ENCODE measurements at regions not wholly inside any gene's neighbourhood (a gene's known extent, or its start where the extent isn't known, plus 50 kb on each side); places are given as distances from the start of the nearest gene placed in this dataset.

GRCh38 chr9:135286961-135287360, 192.6 kb upstream of the PPP1R26 start:
- no peak for DNase-seq (ENCODE audit: low read depth)
- no peak overlapping the region for H3K4me3 ChIP-seq (ENCODE audit: control insufficient read depth, low read depth, low read length)
- TF ChIP-seq CTCF (conservative IDR thresholded peaks at IDR 0.05; ENCODE audit: control insufficient read depth, insufficient read depth, low read depth, low read length) = no peak

DNA sequence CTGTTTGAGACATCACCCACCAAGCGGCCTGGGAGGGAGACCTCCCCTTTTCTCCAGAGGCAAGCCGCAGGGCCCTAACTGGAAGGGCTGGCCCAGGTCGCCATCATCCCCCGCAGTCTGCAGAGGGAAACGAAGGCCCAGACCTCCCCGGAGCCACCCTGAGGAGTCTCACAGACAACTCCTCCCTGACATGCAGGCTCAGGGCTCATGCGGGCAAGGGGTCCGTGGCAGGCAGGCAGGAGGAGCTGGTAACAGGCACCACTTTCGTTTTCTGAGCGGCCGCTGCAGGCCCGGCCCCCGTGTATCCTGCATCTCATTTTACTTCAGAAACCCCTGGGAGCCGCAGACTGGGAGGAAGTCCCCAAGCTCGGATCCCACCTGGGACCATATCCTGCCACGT, 192.0 kb upstream of the PPP1R26 start:
- TF ChIP-seq CTCF (conservative IDR thresholded peaks at IDR 0.05; ENCODE audit: control insufficient read depth, insufficient read depth, low read depth, low read length) = no peak
- DNase-seq (ENCODE audit: low read depth) = no peak
- H3K4me3 ChIP-seq (ENCODE audit: control insufficient read depth, low read depth, low read length) = no peak overlapping the region

GRCh38 chr9:135288054-135288453, 191.5 kb upstream of the PPP1R26 start:
- no peak for TF ChIP-seq CTCF (conservative IDR thresholded peaks at IDR 0.05; ENCODE audit: control insufficient read depth, insufficient read depth, low read depth, low read length)
- no peak for DNase-seq (ENCODE audit: low read depth)
- H3K4me3 ChIP-seq (ENCODE audit: control insufficient read depth, low read depth, low read length) = no peak overlapping the region

DNA sequence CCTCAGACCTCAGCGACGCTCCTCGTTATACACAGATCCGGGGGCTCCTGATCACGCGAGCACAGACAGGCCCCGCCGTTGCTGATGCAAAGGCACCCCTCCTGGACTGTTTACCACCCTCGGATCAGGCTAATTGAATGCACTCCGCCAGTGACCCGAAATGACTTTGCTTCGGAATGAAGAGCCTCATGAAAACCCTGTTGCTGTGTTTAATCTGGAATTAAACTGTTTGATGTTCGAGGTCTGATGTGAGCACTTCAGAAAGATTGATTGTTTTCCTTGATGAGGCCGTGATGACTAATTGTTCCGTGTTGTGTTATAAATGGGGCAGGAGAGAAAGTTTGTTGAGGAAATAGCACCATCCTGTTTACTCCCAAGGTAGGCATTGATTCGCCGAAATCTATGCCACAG, 190.5 kb upstream of the PPP1R26 start:
- H3K4me3 ChIP-seq (ENCODE audit: control insufficient read depth, low read depth, low read length) = no peak overlapping the region
- no peak for TF ChIP-seq CTCF (conservative IDR thresholded peaks at IDR 0.05; ENCODE audit: control insufficient read depth, insufficient read depth, low read depth, low read length)
- DNase-seq (ENCODE audit: low read depth) = no peak

DNA sequence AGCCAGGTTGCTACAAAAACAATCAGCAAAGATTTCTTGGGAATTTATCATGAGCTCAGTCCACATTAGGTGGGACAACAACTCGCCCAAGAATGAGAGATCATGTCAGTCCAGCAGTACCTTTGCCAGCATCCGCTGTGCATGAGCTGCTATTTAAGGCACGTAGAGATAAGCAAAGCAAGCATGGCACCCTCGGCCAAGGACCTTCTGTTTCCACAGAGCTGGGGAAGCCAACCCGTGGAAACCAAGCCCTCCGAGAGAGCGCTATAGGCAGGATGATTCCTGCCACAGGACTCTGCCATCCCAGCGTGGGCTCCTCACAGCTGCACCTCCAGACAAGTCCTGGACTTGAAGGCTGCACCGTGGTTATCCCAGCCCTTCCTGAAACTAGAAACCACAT, 189.5 kb upstream of the PPP1R26 start:
- H3K4me3 ChIP-seq (ENCODE audit: control insufficient read depth, low read depth, low read length) = no peak overlapping the region
- TF ChIP-seq CTCF (conservative IDR thresholded peaks at IDR 0.05; ENCODE audit: control insufficient read depth, insufficient read depth, low read depth, low read length) = no peak
- DNase-seq (ENCODE audit: low read depth) = no peak

GRCh38 chr9:135290566-135290965, 189.0 kb upstream of the PPP1R26 start:
- no peak overlapping the region for H3K4me3 ChIP-seq (ENCODE audit: control insufficient read depth, low read depth, low read length)
- no peak for DNase-seq (ENCODE audit: low read depth)
- TF ChIP-seq CTCF (conservative IDR thresholded peaks at IDR 0.05; ENCODE audit: control insufficient read depth, insufficient read depth, low read depth, low read length) = no peak

GRCh38 chr9:135291165-135291564, 188.4 kb upstream of the PPP1R26 start:
- no peak for DNase-seq (ENCODE audit: low read depth)
- TF ChIP-seq CTCF (conservative IDR thresholded peaks at IDR 0.05; ENCODE audit: control insufficient read depth, insufficient read depth, low read depth, low read length) = no peak
- H3K4me3 ChIP-seq (ENCODE audit: control insufficient read depth, low read depth, low read length) = no peak overlapping the region

Measured in fibroblast of mammary gland (primary cell).